Esophagus muscularis mucosa (tissue), 4 donors: ENCODE measurements at regions not wholly inside any gene's neighbourhood (a gene's known extent, or its start where the extent isn't known, plus 50 kb on each side); places are given as distances from the start of the nearest gene placed in this dataset.
"Not testable (repeated sequence)": the region's sequence is repeated elsewhere in the genome, so short reads cannot be mapped to it uniquely, and the experiment has no call there.

Experiments used
- DNase-seq: peaks from one replicate; pipeline ENCODE4 v3.0.0-alpha.2; 2017; ENCODE audit errors: extremely low spot score
- H3K27ac ChIP-seq, 4 donors: fragments of 200-600 bp; sonication (generic); replicated peaks in 1 of 4; 1 replicate in 3 of 4; 2 replicates in 1 of 4; pipeline ENCODE4 v1.5.1; 2016 to 2019; ENCODE audit warnings: mild to moderate bottlenecking in 1 of 4
- H3K27me3 ChIP-seq, 4 donors: fragments of 200-600 bp; sonication (generic); one replicate each; pipeline versions ENCODE4 v1.5.1 to v1.6.0; 2016 to 2019
- H3K36me3 ChIP-seq, 4 donors: fragments of 200-600 bp; sonication (generic); one replicate each; pipeline ENCODE4 v1.5.1; 2016 to 2019
- H3K4me1 ChIP-seq, 4 donors: fragments of 200-600 bp; sonication (generic); one replicate each; pipeline ENCODE4 v1.5.1; 2016 to 2019
- H3K4me3 ChIP-seq, 4 donors: fragments of 200-600 bp; sonication (generic); 1 replicate in 2 of 4; 2 replicates in 2 of 4; pipeline ENCODE4 v1.5.1; 2016 to 2019; ENCODE audit warnings: mild to moderate bottlenecking in 4 of 4, moderate library complexity in 1 of 4
- H3K9me3 ChIP-seq, 4 donors: fragments of 200-600 bp; sonication (generic); 1 replicate in 3 of 4; 2 replicates in 1 of 4; pipeline ENCODE4 v1.5.1; 2016 to 2019
- CTCF ChIP-seq, 3 experiments: fragments of 200-600 bp in 2 of 3; fragments of 450-650 bp in 1 of 3; sonication (generic) in 2 of 3; IDR thresholded peaks; one replicate each; pipeline ENCODE4 v1.5.1; 2017 to 2019; ENCODE audit warnings: antibody characterized with exemption in 3 of 3, mild to moderate bottlenecking in 2 of 3, moderate library complexity in 1 of 3
- EP300 ChIP-seq: sonication (generic); formaldehyde crosslinking; IDR thresholded peaks from one replicate; pipeline ENCODE4 v1.6.1; 2017; ENCODE audit warnings: antibody characterized with exemption
- POLR2A ChIP-seq: fragments of 450-650 bp; IDR thresholded peaks from one replicate; pipeline ENCODE4 v1.6.1; 2017; ENCODE audit warnings: antibody characterized with exemption, moderate library complexity, mild to moderate bottlenecking, low read depth
- POLR2AphosphoS5 ChIP-seq, 2 donors: sonication (generic); formaldehyde crosslinking; IDR thresholded peaks; one replicate each; pipeline ENCODE4 v1.6.1; 2017; ENCODE audit warnings: antibody characterized with exemption in 2 of 2
- WGBS: methylation state at CpG from one replicate; pipeline ENCODE4 v1.1.5; 2018; 5-methylcytosine and 5-hydroxymethylcytosine counted together
- intact Hi-C: fragments of 100-400 bp; cut with DNase I; formaldehyde crosslinking; loops from one replicate; pipeline ENCODE4 v1.15.1; 2023

GRCh38 chr13:37479916-37480315 lies 118.7 kb downstream of the POSTN start:
- Histone ChIP-seq H3K27me3 (no peaks in the 10 kb centered on the region), H3K27ac (no peak overlapping the region), H3K4me3 (no peak overlapping the region), H3K36me3 (no peaks in the 10 kb centered on the region), H3K9me3 (no peaks in the 10 kb centered on the region), H3K4me1 (peaks cover 0 to 3% (median 0%) of the 10 kb centered on the region in 4 donors)
- WGBS: 48% methylated on average over 1 of the region's 1 CpG
- TF ChIP-seq POLR2A (no peak), CTCF (IDR thresholded peaks at IDR 0.05) (no peak), EP300 (no peak), POLR2AphosphoS5 (IDR thresholded peaks at IDR 0.05) (no peak)
- intact Hi-C loops: no loop called here
- DNase-seq: no peak

DNA sequence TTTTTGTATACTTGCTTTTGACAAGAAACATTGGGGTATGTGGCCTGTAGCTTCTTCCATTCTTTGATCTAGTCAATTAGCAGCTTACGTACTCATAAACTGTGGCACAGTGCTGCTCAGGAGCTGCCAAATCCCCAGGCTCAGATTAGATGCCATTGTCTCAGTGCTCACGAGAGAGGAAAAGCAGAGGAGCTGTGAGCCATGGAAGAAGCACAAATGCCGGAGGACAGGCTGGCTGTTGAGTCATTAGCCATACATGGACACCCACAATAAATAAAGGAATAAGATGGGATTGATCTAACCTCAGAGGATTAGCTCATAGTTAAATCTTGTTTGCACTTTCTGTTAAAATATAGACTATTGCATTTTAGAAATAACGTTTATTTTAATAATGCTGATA lies 121.7 kb downstream of the POSTN start:
- intact Hi-C loops: no loop called here
- Histone ChIP-seq H3K27me3 (no peaks in the 10 kb centered on the region), H3K9me3 (no peaks in the 10 kb centered on the region), H3K36me3 (no peaks in the 10 kb centered on the region), H3K4me3 (no peak overlapping the region), H3K4me1 (peaks cover 0 to 3% (median 0%) of the 10 kb centered on the region in 4 donors), H3K27ac (no peak overlapping the region)
- TF ChIP-seq CTCF (IDR thresholded peaks at IDR 0.05) (no peak), POLR2A (no peak), POLR2AphosphoS5 (IDR thresholded peaks at IDR 0.05) (no peak), EP300 (no peak)
- no peak for DNase-seq
- 50% methylated on average over 4 of the region's 4 CpGs for WGBS

- no peak for DNase-seq
- WGBS: 70% methylated on average over 1 of the region's 1 CpG
- TF ChIP-seq POLR2AphosphoS5 (IDR thresholded peaks at IDR 0.05): no peak
- TF ChIP-seq POLR2A: no peak
- no peak for TF ChIP-seq CTCF (IDR thresholded peaks at IDR 0.05)
- TF ChIP-seq EP300: no peak
- H3K4me3 ChIP-seq: no peak overlapping the region
- H3K27me3 ChIP-seq: no peaks in the 10 kb centered on the region
- H3K36me3 ChIP-seq: no peaks in the 10 kb centered on the region
- intact Hi-C loops: no loop called here
- no peak overlapping the region for H3K27ac ChIP-seq
- H3K4me1 ChIP-seq: no peaks in the 10 kb centered on the region
- H3K9me3 ChIP-seq: no peaks in the 10 kb centered on the region
Observed at GRCh38 chr13:37475966-37476365, 122.6 kb downstream of the POSTN start.

DNA sequence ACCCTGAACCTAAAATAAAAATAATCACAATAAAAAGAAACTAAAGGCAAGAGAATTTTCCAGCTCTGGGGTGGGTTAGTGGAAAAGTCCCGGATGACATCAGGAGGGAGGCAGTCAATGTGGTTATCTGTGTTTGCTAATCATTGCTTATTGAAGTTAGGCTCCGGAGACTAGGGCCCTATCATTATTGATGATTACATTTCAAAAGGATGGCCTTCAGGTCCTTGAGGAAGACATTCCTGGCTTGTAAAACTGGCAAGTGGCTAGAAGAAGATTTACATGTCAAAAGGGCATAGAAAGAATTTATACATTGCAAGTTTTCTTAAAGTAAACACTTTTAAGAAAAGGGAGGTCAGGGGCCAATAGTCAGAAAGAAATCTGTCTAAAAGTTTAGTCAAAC lies 123.4 kb downstream of the POSTN start:
- no peaks in the 10 kb centered on the region for H3K9me3 ChIP-seq
- H3K36me3 ChIP-seq: no peaks in the 10 kb centered on the region
- DNase-seq: no peak
- intact Hi-C loops: no loop called here
- WGBS: 32% methylated on average over 2 of the region's 2 CpGs
- H3K4me1 ChIP-seq: no peaks in the 10 kb centered on the region
- no peaks in the 10 kb centered on the region for H3K27me3 ChIP-seq
- TF ChIP-seq POLR2AphosphoS5 (IDR thresholded peaks at IDR 0.05) (no peak), EP300 (no peak), CTCF (IDR thresholded peaks at IDR 0.05) (no peak), POLR2A (no peak)
- H3K4me3 ChIP-seq: no peak overlapping the region
- no peak overlapping the region for H3K27ac ChIP-seq

DNA sequence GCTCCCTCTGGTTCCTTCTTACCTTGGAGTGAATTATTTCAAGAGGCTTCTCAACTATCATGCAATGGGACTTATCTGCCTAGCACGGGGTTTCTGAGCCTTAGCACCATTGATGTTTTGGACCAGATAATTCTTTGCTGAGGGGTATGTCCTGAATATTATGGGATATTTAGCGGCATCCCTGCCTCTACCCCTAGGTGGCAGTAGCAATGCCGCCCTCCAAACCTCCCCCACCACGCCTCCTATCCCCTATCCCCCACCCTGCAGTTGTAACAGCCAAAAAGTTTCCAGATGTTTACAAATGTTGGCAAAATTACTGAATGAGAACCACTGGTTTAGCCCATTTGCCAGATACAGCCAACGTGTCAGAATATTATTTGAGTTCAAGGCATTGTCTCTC lies 125.5 kb downstream of the POSTN start:
- WGBS: 93% methylated on average over 5 of the region's 5 CpGs

DNA sequence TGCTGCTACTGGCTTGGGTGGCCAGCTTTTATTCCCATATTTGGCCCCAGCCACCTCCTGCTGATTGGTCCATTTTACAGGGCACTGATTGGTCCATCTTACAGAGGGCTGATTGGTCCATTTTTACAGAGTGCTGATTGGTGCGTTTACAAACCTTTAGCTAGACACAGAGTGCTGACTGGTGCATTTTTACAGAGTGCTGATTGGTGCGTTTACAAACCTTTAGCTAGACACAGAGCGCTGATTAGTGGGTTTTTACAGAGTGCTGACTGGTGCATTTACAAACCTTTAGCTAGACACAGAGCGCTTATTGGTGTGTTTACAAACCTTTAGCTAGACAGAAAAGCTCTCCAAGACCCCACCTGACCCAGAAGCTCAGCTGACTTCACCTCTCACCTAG lies 126.3 kb downstream of the POSTN start:
- not testable (repeated sequence) for DNase-seq

More for the DNA sequence above, 125.5 kb downstream of the POSTN start:
- DNase-seq: no peak
- Histone ChIP-seq H3K4me1 (no peaks in the 10 kb centered on the region), H3K27me3 (no peaks in the 10 kb centered on the region), H3K36me3 (no peaks in the 10 kb centered on the region), H3K27ac (no peak overlapping the region), H3K9me3 (no peaks in the 10 kb centered on the region), H3K4me3 (no peak overlapping the region)
- intact Hi-C loops: no loop called here
- TF ChIP-seq POLR2AphosphoS5 (IDR thresholded peaks at IDR 0.05) (no peak), POLR2A (no peak), EP300 (no peak), CTCF (IDR thresholded peaks at IDR 0.05) (no peak)

More for the DNA sequence above, 126.3 kb downstream of the POSTN start:
- H3K36me3 ChIP-seq, H3K4me1 ChIP-seq, H3K9me3 ChIP-seq, H3K27ac ChIP-seq, intact Hi-C loops, H3K27me3 ChIP-seq, H3K4me3 ChIP-seq: not testable (repeated sequence)
- WGBS: 92% methylated on average over 4 of the region's 4 CpGs
